Adrenal gland (tissue), 5 donors: ENCODE measurements at regions not wholly inside any gene's neighbourhood (a gene's known extent, or its start where the extent isn't known, plus 50 kb on each side); places are given as distances from the start of the nearest gene placed in this dataset.

ENCODE experiments used
- CTCF ChIP-seq, 6 experiments: fragments of 450-650 bp in 4 of 6; fragments of 200-600 bp in 2 of 6; sonication (generic) in 1 of 6; IDR thresholded peaks; 1 replicate in 5 of 6; 2 replicates in 1 of 6; pipeline versions ENCODE4 v1.5.1 to v1.8.0; 2016 to 2021; ENCODE audit warnings: antibody characterized with exemption in 6 of 6, mild to moderate bottlenecking in 2 of 6, moderate library complexity in 1 of 6
- POLR2A ChIP-seq, 2 donors: fragments of 450-650 bp; IDR thresholded peaks; one replicate each; pipeline ENCODE4 v1.6.1; 2017; ENCODE audit warnings: antibody characterized with exemption in 2 of 2, mild to moderate bottlenecking in 2 of 2, moderate library complexity in 1 of 2
- donor health status: DM: no; HTN: no; CAD: no.

- TF ChIP-seq CTCF (IDR thresholded peaks at IDR 0.05) = no peak
- TF ChIP-seq POLR2A (IDR thresholded peaks at IDR 0.05) = no peak
These were observed 1420.4 kb downstream of the RAPGEF2 start for GRCh38 chr4:160523231-160523630.
